Aorta (tissue), 5 donors: ENCODE measurements at regions not wholly inside any gene's neighbourhood (a gene's known extent, or its start where the extent isn't known, plus 50 kb on each side); places are given as distances from the start of the nearest gene placed in this dataset.

ENCODE experiments used
- ATAC-seq: fragments of 200-7000 bp; cut with Tn5 transposase; one replicate; pipeline ENCODE4 v1.9.1; 2022; ENCODE audit warnings: moderate library complexity; ENCODE audit not compliant: low FRiP score
- DNase-seq, 2 donors: peaks; one replicate each; pipeline ENCODE4 v3.0.0-alpha.2; 2020
- H3K27ac ChIP-seq, 2 donors: one replicate each; pipeline ENCODE4 v1.5.1; 2013; ENCODE audit warnings: low read length in 2 of 2, mild to moderate bottlenecking in 2 of 2, moderate library complexity in 2 of 2, control low read depth in 1 of 2, inconsistent platforms in 1 of 2, low read depth in 1 of 2
- H3K27me3 ChIP-seq, 2 donors: one replicate each; pipeline ENCODE4 v1.6.1; 2013; ENCODE audit warnings: control low read depth in 1 of 2, low read length in 1 of 2, mild to moderate bottlenecking in 1 of 2, moderate library complexity in 1 of 2; ENCODE audit not compliant: insufficient read depth in 2 of 2, control insufficient read depth in 1 of 2
- H3K36me3 ChIP-seq, 2 donors: one replicate each; pipeline ENCODE4 v1.6.1; 2013; ENCODE audit warnings: control low read depth in 1 of 2, low read length in 1 of 2, mild to moderate bottlenecking in 1 of 2; ENCODE audit not compliant: insufficient read depth in 2 of 2, control insufficient read depth in 1 of 2
- H3K4me1 ChIP-seq, 2 donors: one replicate each; pipeline ENCODE4 v1.6.1; 2013; ENCODE audit warnings: low read length in 2 of 2, control low read depth in 1 of 2, mild to moderate bottlenecking in 1 of 2, moderate library complexity in 1 of 2; ENCODE audit not compliant: insufficient read depth in 2 of 2, control insufficient read depth in 1 of 2
- H3K4me3 ChIP-seq, 2 donors: one replicate each; pipeline ENCODE4 v1.5.1; 2013; ENCODE audit warnings: low read length in 2 of 2, control low read depth in 1 of 2, mild to moderate bottlenecking in 1 of 2
- H3K9me3 ChIP-seq: one replicate; pipeline ENCODE4 v1.6.1; 2013; ENCODE audit warnings: mild to moderate bottlenecking, low read length; ENCODE audit not compliant: control insufficient read depth
- WGBS, 2 donors: extraction: QIAGEN DNeasy Blood & Tissue Kit; methylation state at CpG; one replicate each; pipeline ENCODE4 v1.1.7; 2013; 5-methylcytosine and 5-hydroxymethylcytosine counted together
- intact Hi-C, 2 donors: fragments of 100-400 bp; cut with DNase I; formaldehyde crosslinking; loops; one replicate each; pipeline versions ENCODE4 v1.14.2 to v1.15.0; 2022
- donor health status: healthy with polysubstance abuse.
- donor health status: Bipolar disorder and iron deficiency.
- donor health status: DM: no; HTN: no; CAD: no.
- donor health status: DM: no; HTN: no; CAD: no.
- donor health status: DM: yes; HTN: yes; CAD: no.

DNA sequence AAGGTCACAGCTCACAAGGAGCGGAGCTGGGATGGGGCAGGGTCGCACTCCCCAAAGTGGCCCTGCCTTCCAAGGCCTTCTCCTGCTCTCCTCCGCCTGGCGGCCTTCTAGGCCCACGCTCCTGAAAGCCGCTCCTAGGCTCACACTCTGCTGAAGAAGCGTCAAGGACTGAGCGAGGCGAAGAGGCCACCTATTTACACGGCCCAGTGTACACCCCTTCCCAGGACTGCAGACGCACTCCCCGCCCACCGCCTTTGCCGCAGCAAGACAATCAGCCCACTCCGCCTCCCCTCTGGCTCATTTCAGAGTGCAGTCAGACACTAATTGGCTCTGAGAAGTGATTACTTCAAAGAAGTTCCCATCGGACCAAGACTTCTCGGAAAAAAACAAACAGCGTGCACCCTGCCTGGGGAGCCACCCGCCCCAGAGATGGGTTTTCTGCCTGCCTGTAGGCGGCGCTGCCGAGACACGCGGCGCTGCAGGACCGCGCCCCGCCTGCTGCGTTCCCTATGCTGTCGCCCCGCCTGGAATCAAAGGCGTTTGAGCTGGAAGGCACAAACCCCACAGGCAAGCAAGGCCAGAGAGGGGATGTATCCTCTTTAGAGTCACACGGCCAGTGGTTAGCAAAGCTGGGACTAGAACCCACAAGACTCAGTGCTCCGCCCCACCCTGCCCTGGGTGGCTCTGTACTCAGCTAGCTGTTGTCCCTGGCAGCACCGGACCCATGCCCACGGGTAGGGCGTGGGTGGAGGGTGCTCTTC lies 414.8 kb downstream of the BUD13 start:
- no peaks in the 10 kb centered on the region for H3K9me3 ChIP-seq
- H3K27ac ChIP-seq: no peak overlapping the region
- no peak overlapping the region for H3K4me3 ChIP-seq
- no peaks in the 10 kb centered on the region for H3K4me1 ChIP-seq
- WGBS, 2 donors: 34% methylated on average over 37 of the region's 37 CpGs
- ATAC-seq (peak; percentile 19), DNase-seq (peak in 1 of 2 donors; percentile 51)
- intact Hi-C loops: no loop called here
- no peaks in the 10 kb centered on the region for H3K27me3 ChIP-seq
- H3K36me3 ChIP-seq: no peaks in the 10 kb centered on the region

DNA sequence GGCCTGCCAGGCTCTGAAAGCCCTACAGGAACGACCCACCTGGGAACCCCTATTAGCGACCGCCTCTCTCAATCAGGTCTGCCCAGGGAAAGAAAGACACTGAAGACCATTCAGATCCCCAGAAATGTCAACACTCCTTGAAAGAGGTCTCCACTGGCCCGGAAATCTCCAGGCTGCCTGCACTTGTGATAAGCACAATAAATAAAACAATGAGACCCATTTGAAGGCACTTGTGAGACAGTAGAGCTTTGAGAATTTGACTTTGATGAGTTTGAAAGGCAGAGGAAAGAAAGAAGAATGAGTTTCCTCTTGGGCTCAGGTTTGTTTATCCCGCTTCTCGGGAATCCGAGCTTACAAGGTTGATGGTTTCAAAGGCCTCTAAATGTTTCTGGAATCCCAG lies 416.3 kb downstream of the BUD13 start:
- Histone ChIP-seq H3K9me3 (no peaks in the 10 kb centered on the region), H3K4me1 (no peaks in the 10 kb centered on the region), H3K27me3 (no peaks in the 10 kb centered on the region), H3K27ac (no peak overlapping the region), H3K36me3 (no peaks in the 10 kb centered on the region), H3K4me3 (no peak overlapping the region)
- DNase-seq (no peak), ATAC-seq (no peak)
- intact Hi-C loops: no loop called here
- 45 to 56% methylated on average over 7 of the region's 7 CpGs for WGBS, 2 donors

DNA sequence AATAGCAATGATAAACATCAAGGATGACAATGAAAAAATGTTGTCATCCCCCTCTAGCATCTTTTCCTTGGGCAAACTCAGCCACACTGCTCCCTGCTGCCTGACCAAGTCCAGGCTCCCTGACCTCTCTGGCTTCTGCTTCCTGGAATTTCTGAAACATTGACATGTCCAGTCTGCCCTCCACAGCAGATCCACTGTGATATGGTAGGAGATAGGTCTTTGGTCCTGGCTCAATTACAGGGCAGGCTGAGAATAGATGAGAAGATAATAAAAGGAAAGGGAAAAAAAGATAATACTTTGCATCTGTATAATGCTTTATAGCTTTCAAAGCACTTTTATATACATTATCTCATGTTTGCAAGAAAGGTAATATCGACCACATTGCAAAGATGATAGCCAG lies 417.7 kb downstream of the BUD13 start:
- no peaks in the 10 kb centered on the region for H3K27me3 ChIP-seq
- 67 to 75% methylated on average over 1 of the region's 1 CpG for WGBS, 2 donors
- no peaks in the 10 kb centered on the region for H3K4me1 ChIP-seq
- intact Hi-C loops: no loop called here
- H3K27ac ChIP-seq: no peak overlapping the region
- no peak overlapping the region for H3K4me3 ChIP-seq
- DNase-seq (no peak), ATAC-seq (no peak)
- no peaks in the 10 kb centered on the region for H3K9me3 ChIP-seq
- H3K36me3 ChIP-seq: no peaks in the 10 kb centered on the region

DNA sequence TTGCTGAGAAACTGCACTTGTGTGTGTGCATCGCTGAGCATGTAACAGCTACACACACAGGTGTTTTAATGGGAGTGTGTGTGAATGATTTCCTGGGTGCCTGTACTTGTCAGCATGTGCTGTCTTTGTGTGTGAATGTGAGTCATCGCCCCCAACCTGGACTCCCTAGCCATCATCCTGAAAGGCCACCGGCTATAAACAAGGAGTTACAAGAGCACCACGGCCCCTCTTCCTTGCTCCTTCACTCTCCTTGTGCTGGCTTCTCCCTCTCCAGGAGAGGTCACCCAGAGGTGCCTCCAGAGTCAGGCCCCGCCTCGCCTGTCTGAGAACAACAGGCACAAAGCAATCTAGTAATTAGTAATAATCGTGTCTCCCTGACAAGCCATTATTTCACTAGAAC lies 419.2 kb downstream of the BUD13 start:
- no peak overlapping the region for H3K4me3 ChIP-seq
- intact Hi-C loops: no loop called here
- DNase-seq (no peak), ATAC-seq (no peak)
- no peaks in the 10 kb centered on the region for H3K4me1 ChIP-seq
- no peak overlapping the region for H3K27ac ChIP-seq
- H3K36me3 ChIP-seq: no peaks in the 10 kb centered on the region
- 64 to 72% methylated on average over 7 of the region's 7 CpGs for WGBS, 2 donors
- no peaks in the 10 kb centered on the region for H3K9me3 ChIP-seq
- H3K27me3 ChIP-seq: no peaks in the 10 kb centered on the region

DNA sequence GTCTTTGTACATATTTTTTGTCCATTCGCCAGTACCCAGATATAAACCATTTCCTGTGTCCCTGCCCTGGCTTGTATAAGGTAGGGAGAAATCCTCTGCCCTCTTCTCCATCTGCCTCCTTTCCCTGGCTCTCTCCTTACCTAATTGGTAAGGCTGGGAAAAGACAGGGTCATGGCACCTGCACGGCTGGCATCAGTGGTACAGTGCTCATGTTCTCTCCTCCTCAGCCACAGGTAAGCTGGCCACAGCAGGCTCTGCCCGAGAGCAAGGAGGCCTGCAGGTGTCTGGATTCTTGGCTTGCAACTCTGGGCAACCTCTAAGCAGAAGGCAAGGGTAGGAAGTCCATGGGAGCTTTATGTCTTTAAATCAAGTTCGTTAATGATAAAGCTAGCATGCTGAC lies 419.9 kb downstream of the BUD13 start:
- Histone ChIP-seq H3K27me3 (no peaks in the 10 kb centered on the region), H3K27ac (no peak overlapping the region), H3K4me1 (no peaks in the 10 kb centered on the region), H3K36me3 (no peaks in the 10 kb centered on the region), H3K9me3 (no peaks in the 10 kb centered on the region), H3K4me3 (no peak overlapping the region)
- DNase-seq (no peak), ATAC-seq (no peak)
- 72 to 78% methylated on average over 4 of the region's 4 CpGs for WGBS, 2 donors
- intact Hi-C loops: no loop called here

DNA sequence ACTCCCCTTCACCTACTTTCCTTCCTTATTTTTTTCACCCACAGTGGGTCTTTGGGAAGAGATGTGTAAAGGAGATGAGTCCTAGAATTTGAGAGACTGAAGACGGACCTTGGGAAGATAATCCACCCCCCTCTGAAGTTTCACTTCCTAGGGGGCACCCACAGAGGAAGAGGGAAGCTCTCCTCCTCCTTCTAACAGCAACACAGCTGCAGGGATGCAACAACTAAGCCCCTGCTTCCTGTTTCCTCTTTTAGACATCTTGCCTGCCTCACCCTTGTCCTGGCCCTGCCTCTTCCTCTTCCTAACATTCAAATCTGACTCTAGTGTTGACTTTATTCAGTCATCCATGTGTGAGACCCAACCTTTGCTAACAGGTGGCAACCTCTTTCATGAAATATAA lies 424.6 kb downstream of the BUD13 start:
- Histone ChIP-seq H3K4me1 (no peaks in the 10 kb centered on the region), H3K9me3 (no peaks in the 10 kb centered on the region), H3K4me3 (no peak overlapping the region), H3K27me3 (no peaks in the 10 kb centered on the region), H3K36me3 (no peaks in the 10 kb centered on the region), H3K27ac (no peak overlapping the region)
- ATAC-seq: no peak
- WGBS, 2 donors: 38 to 50% methylated on average over 1 of the region's 1 CpG
- peak in 1 of 2 donors; percentile 55 for DNase-seq
- intact Hi-C loops: no loop called here

DNA sequence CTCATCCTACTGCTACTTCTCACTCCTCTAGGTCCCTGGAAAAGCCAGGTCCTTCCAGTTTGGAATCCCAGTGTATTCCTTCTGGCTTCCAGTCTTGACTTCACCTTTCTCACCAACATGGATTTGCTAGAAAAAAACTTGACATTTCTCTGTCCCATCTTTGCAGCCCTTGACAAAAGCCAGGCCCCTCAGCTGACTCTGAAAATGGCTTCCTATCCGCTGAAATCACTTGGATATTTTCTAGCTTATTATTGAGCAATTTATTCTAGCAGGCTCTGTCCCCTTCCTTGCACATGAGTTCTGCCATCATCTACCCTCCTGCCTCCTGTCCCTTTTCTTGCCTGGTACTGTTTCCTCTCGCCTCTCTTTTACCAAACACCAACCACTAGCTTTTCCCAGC lies 427.2 kb downstream of the BUD13 start:
- intact Hi-C loops: no loop called here
- no peak overlapping the region for H3K4me3 ChIP-seq
- H3K27ac ChIP-seq: no peak overlapping the region
- DNase-seq (no peak), ATAC-seq (no peak)
- H3K36me3 ChIP-seq: no peaks in the 10 kb centered on the region
- WGBS, 2 donors: 68 to 70% methylated on average over 2 of the region's 2 CpGs
- H3K4me1 ChIP-seq: no peaks in the 10 kb centered on the region
- no peaks in the 10 kb centered on the region for H3K9me3 ChIP-seq
- no peaks in the 10 kb centered on the region for H3K27me3 ChIP-seq

DNA sequence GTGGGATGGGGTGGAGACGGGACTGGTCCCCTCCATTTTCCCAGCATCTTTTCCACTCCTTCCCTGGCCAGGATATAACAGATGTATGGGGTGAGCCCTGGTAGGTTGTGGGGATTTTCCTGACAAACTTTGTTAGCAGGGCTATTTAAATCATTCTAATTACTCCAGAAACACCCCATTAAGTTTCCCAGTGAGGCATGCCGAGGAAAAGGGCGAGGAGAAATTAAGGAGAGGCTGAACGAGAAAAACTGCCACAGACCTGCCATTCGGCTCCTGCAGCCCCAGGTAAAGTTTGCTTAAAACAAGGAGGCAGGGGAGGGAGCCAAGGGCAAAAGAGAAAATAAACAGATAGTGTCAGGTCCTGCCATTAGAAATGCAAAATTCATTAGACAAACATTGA lies 428.2 kb downstream of the BUD13 start:
- intact Hi-C loops: no loop called here
- ATAC-seq (no peak), DNase-seq (no peak)
- H3K27me3 ChIP-seq: no peaks in the 10 kb centered on the region
- no peak overlapping the region for H3K27ac ChIP-seq
- no peaks in the 10 kb centered on the region for H3K36me3 ChIP-seq
- no peaks in the 10 kb centered on the region for H3K4me1 ChIP-seq
- no peak overlapping the region for H3K4me3 ChIP-seq
- WGBS, 2 donors: 20 to 39% methylated on average over 5 of the region's 5 CpGs
- no peaks in the 10 kb centered on the region for H3K9me3 ChIP-seq

DNA sequence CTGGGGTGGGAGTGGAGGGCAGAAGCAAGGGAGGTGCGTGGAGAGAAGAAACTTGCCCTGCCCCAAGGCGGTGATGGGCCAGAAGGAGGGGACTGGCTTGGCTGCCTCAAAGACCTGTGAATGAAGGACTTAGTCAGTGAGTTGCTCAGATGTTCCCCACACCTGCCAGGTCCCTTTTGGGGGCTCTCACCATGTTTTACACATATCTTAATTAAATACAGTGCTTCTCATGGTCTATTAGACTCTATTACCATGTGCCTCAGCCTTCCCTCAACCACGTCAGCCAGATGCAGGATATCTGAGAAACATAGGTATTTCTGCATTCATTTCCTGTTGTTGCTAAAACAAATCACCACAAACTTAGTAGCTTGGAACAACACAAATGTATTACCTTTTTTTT lies 429.5 kb downstream of the BUD13 start:
- intact Hi-C loops: no loop called here
- H3K36me3 ChIP-seq: no peaks in the 10 kb centered on the region
- H3K27ac ChIP-seq: no peak overlapping the region
- no peaks in the 10 kb centered on the region for H3K27me3 ChIP-seq
- H3K4me3 ChIP-seq: no peak overlapping the region
- no peaks in the 10 kb centered on the region for H3K4me1 ChIP-seq
- no peaks in the 10 kb centered on the region for H3K9me3 ChIP-seq
- ATAC-seq: no peak
- DNase-seq: no peak
- WGBS, 2 donors: 77 to 79% methylated on average over 3 of the region's 3 CpGs
